ENCODE measurements at regions not wholly inside any gene's neighbourhood (a gene's known extent, or its start where the extent isn't known, plus 50 kb on each side); places are given as distances from the start of the nearest gene placed in this dataset.

- DNase-seq (ENCODE audit: low read depth), result no peak
- no peak for TF ChIP-seq CTCF (IDR thresholded peaks at IDR 0.05; ENCODE audit: insufficient read depth, low read depth, low read length, missing control alignments)
- H3K4me3 ChIP-seq (ENCODE audit: low read depth, low read length), result no peak overlapping the region
Observed at GRCh38 chr6:88296694-88297093, 130.5 kb upstream of the CNR1 start.

GRCh38 chr6:88295663-88296062 is 129.5 kb upstream of the CNR1 start:
- no peak overlapping the region for H3K4me3 ChIP-seq (ENCODE audit: low read depth, low read length)
- TF ChIP-seq CTCF (IDR thresholded peaks at IDR 0.05; ENCODE audit: insufficient read depth, low read depth, low read length, missing control alignments), result no peak
- DNase-seq (ENCODE audit: low read depth), result no peak

- TF ChIP-seq CTCF (IDR thresholded peaks at IDR 0.05; ENCODE audit: insufficient read depth, low read depth, low read length, missing control alignments), result no peak
- DNase-seq (ENCODE audit: low read depth), result no peak
- no peak overlapping the region for H3K4me3 ChIP-seq (ENCODE audit: low read depth, low read length)
Observed at GRCh38 chr6:88294702-88295101, 128.6 kb upstream of the CNR1 start.

- DNase-seq (ENCODE audit: low read depth), result no peak
- H3K4me3 ChIP-seq (ENCODE audit: low read depth, low read length), result no peak overlapping the region
- TF ChIP-seq CTCF (IDR thresholded peaks at IDR 0.05; ENCODE audit: insufficient read depth, low read depth, low read length, missing control alignments), result no peak
Observed at GRCh38 chr6:88290411-88290810, 124.3 kb upstream of the CNR1 start.

GRCh38 chr6:88287696-88288095 is 121.5 kb upstream of the CNR1 start:
- no peak for TF ChIP-seq CTCF (IDR thresholded peaks at IDR 0.05; ENCODE audit: insufficient read depth, low read depth, low read length, missing control alignments)
- H3K4me3 ChIP-seq (ENCODE audit: low read depth, low read length), result no peak overlapping the region
- no peak for DNase-seq (ENCODE audit: low read depth)

- TF ChIP-seq CTCF (IDR thresholded peaks at IDR 0.05; ENCODE audit: insufficient read depth, low read depth, low read length, missing control alignments), result no peak
- no peak for DNase-seq (ENCODE audit: low read depth)
- no peak overlapping the region for H3K4me3 ChIP-seq (ENCODE audit: low read depth, low read length)
Observed at GRCh38 chr6:88276331-88276730, 110.2 kb upstream of the CNR1 start.

- no peak for DNase-seq (ENCODE audit: low read depth)
- no peak for TF ChIP-seq CTCF (IDR thresholded peaks at IDR 0.05; ENCODE audit: insufficient read depth, low read depth, low read length, missing control alignments)
- no peak overlapping the region for H3K4me3 ChIP-seq (ENCODE audit: low read depth, low read length)
Observed at GRCh38 chr6:88268508-88268907, 102.4 kb upstream of the CNR1 start.
